WTC11 (cell line): ENCODE measurements at regions not wholly inside any gene's neighbourhood (a gene's known extent, or its start where the extent isn't known, plus 50 kb on each side); places are given as distances from the start of the nearest gene placed in this dataset.

Experiments used
- ATAC-seq: fragments of 200-7000 bp; cut with Tn5 transposase; 2 replicates; pipeline ENCODE4 v1.10.0; 2021; ENCODE audit warnings: mild to moderate bottlenecking, moderate library complexity
- CTCF ChIA-PET: fragments of 300-600 bp; sonication (Branson Sonifier 250); formaldehyde crosslinking; loops from one replicate; lab custom pipeline; 2021; ENCODE audit warnings: antibody characterized with exemption; lab: Charles Lee
- POLR2A ChIA-PET: fragments of 350-600 bp; sonication (Branson Sonifier 250); formaldehyde crosslinking; loops from one replicate; lab custom pipeline; 2021; ENCODE audit warnings: antibody characterized with exemption; lab: Charles Lee
- DNase-seq: peaks from one replicate; pipeline ENCODE4 v3.0.0; 2021; ENCODE audit warnings: low spot score
- H3K27ac Mint-ChIP-seq: 2 replicates; pipeline ENCODE4 v1.8.0; 2021; ENCODE audit warnings: mixed read lengths
- H3K27me3 Mint-ChIP-seq: 2 replicates; pipeline ENCODE4 v1.8.0; 2021; ENCODE audit warnings: low read depth, mild to moderate bottlenecking, moderate library complexity, mixed read lengths
- H3K36me3 Mint-ChIP-seq: 2 replicates; pipeline ENCODE4 v1.8.0; 2021; ENCODE audit warnings: mixed read lengths
- H3K4me1 Mint-ChIP-seq: 2 replicates; pipeline ENCODE4 v1.8.0; 2022; ENCODE audit warnings: mixed read lengths
- H3K4me3 Mint-ChIP-seq: 2 replicates; pipeline ENCODE4 v1.8.0; 2021; ENCODE audit warnings: mild to moderate bottlenecking, moderate library complexity, mixed read lengths
- H3K9me3 Mint-ChIP-seq: 2 replicates; pipeline ENCODE4 v1.8.0; 2021; ENCODE audit warnings: mixed read lengths
- ATF3 ChIP-seq: sonication (generic); formaldehyde crosslinking; conservative IDR thresholded peaks from 2 replicates; pipeline ENCODE4 v1.8.1; 2022; ENCODE audit warnings: mild to moderate bottlenecking, missing genetic modification reagents
- ATF6 ChIP-seq: sonication (generic); formaldehyde crosslinking; IDR thresholded peaks from 2 replicates; pipeline ENCODE4 v1.8.1; 2023; ENCODE audit warnings: mild to moderate bottlenecking, missing genetic modification reagents
- CBFB ChIP-seq: sonication (generic); formaldehyde crosslinking; IDR thresholded peaks from 2 replicates; pipeline ENCODE4 v1.8.1; 2022; ENCODE audit warnings: mild to moderate bottlenecking, low read depth, missing genetic modification reagents
- E2F5 ChIP-seq: sonication (generic); formaldehyde crosslinking; IDR thresholded peaks from 2 replicates; pipeline ENCODE4 v1.8.1; 2022; ENCODE audit warnings: mild to moderate bottlenecking, moderate library complexity, missing genetic modification reagents
- ELF4 ChIP-seq: sonication (generic); formaldehyde crosslinking; IDR thresholded peaks from 2 replicates; pipeline ENCODE4 v1.8.1; 2022; ENCODE audit warnings: low read depth, mild to moderate bottlenecking, moderate library complexity, missing genetic modification reagents
- ERG ChIP-seq: fragments of 250-450 bp; sonication (Bioruptor Pico); IDR thresholded peaks from 2 replicates; pipeline ENCODE4 v1.8.0; 2021; ENCODE audit warnings: mild to moderate bottlenecking
- ETV6 ChIP-seq: sonication (generic); formaldehyde crosslinking; IDR thresholded peaks from 2 replicates; pipeline ENCODE4 v1.8.1; 2022; ENCODE audit warnings: mild to moderate bottlenecking, missing genetic modification reagents
- FOXJ3 ChIP-seq: sonication (generic); formaldehyde crosslinking; IDR thresholded peaks from 2 replicates; pipeline ENCODE4 v1.9.0; 2021; ENCODE audit warnings: missing genetic modification reagents, mild to moderate bottlenecking, borderline replicate concordance
- FOXP4 ChIP-seq: sonication (generic); formaldehyde crosslinking; IDR thresholded peaks from 2 replicates; pipeline ENCODE4 v1.8.0; 2022; ENCODE audit warnings: mild to moderate bottlenecking, missing genetic modification reagents
- GABPB1 ChIP-seq: sonication (generic); formaldehyde crosslinking; IDR thresholded peaks from 2 replicates; pipeline ENCODE4 v1.8.1; 2023; ENCODE audit warnings: mild to moderate bottlenecking, missing genetic modification reagents
- IRF2 ChIP-seq: sonication (generic); formaldehyde crosslinking; IDR thresholded peaks from 2 replicates; pipeline ENCODE4 v1.8.0; 2022; ENCODE audit warnings: low read depth, missing genetic modification reagents, borderline replicate concordance
- JAZF1 ChIP-seq: fragments of 250-450 bp; sonication (Bioruptor Pico); IDR thresholded peaks from 2 replicates; pipeline ENCODE4 v1.9.0; 2021; ENCODE audit warnings: moderate library complexity, mild to moderate bottlenecking, inconsistent platforms
- MAX ChIP-seq: sonication (generic); formaldehyde crosslinking; IDR thresholded peaks from 2 replicates; pipeline ENCODE4 v1.8.0; 2022; ENCODE audit warnings: mild to moderate bottlenecking, missing genetic modification reagents
- NFYB ChIP-seq: sonication (generic); formaldehyde crosslinking; conservative IDR thresholded peaks from 2 replicates; pipeline ENCODE4 v1.8.0; 2022; ENCODE audit warnings: low read depth, missing genetic modification reagents
- PRDM15 ChIP-seq: sonication (generic); formaldehyde crosslinking; IDR thresholded peaks from 2 replicates; pipeline ENCODE4 v1.8.0; 2022; ENCODE audit warnings: missing genetic modification reagents
- PREB ChIP-seq: sonication (generic); formaldehyde crosslinking; IDR thresholded peaks from 2 replicates; pipeline ENCODE4 v1.8.1; 2022; ENCODE audit warnings: mild to moderate bottlenecking, missing genetic modification reagents, moderate library complexity, borderline replicate concordance
- PRRX2 ChIP-seq: fragments of 250-450 bp; sonication (Bioruptor Pico); IDR thresholded peaks from 2 replicates; pipeline ENCODE4 v1.8.0; 2021; ENCODE audit warnings: mild to moderate bottlenecking
- RELA ChIP-seq: sonication (generic); formaldehyde crosslinking; IDR thresholded peaks from 2 replicates; pipeline ENCODE4 v1.8.1; 2022; ENCODE audit warnings: missing genetic modification reagents, mild to moderate bottlenecking, borderline replicate concordance
- SMAD3 ChIP-seq: sonication (generic); formaldehyde crosslinking; IDR thresholded peaks from 2 replicates; pipeline ENCODE4 v1.8.0; 2022; ENCODE audit warnings: missing genetic modification reagents, mild to moderate bottlenecking, borderline replicate concordance
- ZNF138 ChIP-seq: sonication (generic); formaldehyde crosslinking; conservative IDR thresholded peaks from 2 replicates; pipeline ENCODE4 v1.8.1; 2022; ENCODE audit warnings: mild to moderate bottlenecking, moderate library complexity, missing genetic modification reagents
- ZNF219 ChIP-seq: sonication (generic); formaldehyde crosslinking; IDR thresholded peaks from 2 replicates; pipeline ENCODE4 v1.8.0; 2023; ENCODE audit warnings: missing genetic modification reagents, mild to moderate bottlenecking, borderline replicate concordance
- ZNF416 ChIP-seq: fragments of 250-450 bp; sonication (Bioruptor Pico); IDR thresholded peaks from 2 replicates; pipeline ENCODE4 v1.9.0; 2021; ENCODE audit warnings: mild to moderate bottlenecking, inconsistent platforms
- ZSCAN18 ChIP-seq: fragments of 250-450 bp; sonication (Bioruptor Pico); IDR thresholded peaks from 2 replicates; pipeline ENCODE4 v2.1.2; 2022; ENCODE audit warnings: mild to moderate bottlenecking, moderate library complexity

GRCh38 chr7:125090596-125090995 lies 161.0 kb upstream of the POT1 start (continued):
- TF ChIP-seq ERG (CRISPR knock-in tag) (no peak), ZSCAN18 (CRISPR knock-in tag) (no peak), ZNF219 (no peak), ELF4 (no peak), NFYB (CRISPR knock-in tag) (no peak), JAZF1 (no peak), IRF2 (no peak), SMAD3 (CRISPR knock-in tag) (no peak), ATF6 (CRISPR knock-in tag) (no peak), PREB (CRISPR knock-in tag) (no peak), ZNF416 (CRISPR knock-in tag) (no peak), RELA (CRISPR knock-in tag) (no peak), CBFB (CRISPR knock-in tag) (no peak), ZNF138 (CRISPR knock-in tag) (no peak)

GRCh38 chr7:125089171-125089570 lies 159.5 kb upstream of the POT1 start:
- Mint-ChIP-seq H3K4me3 (no peak overlapping the region), H3K9me3 (no peaks in the 10 kb centered on the region), H3K4me1 (peaks cover 5% of the 10 kb centered on the region), H3K27me3 (peaks cover 25% of the 10 kb centered on the region), H3K36me3 (no peaks in the 10 kb centered on the region), H3K27ac (no peak overlapping the region)
- DNase-seq (no peak), ATAC-seq (no peak)
- POLR2A ChIA-PET = no interaction called here
- CTCF ChIA-PET = no interaction called here
- TF ChIP-seq ATF6 (CRISPR knock-in tag) (no peak), FOXP4 (CRISPR knock-in tag) (no peak), FOXJ3 (CRISPR knock-in tag) (no peak), ATF3 (CRISPR knock-in tag) (no peak), E2F5 (no peak), ETV6 (CRISPR knock-in tag) (no peak), GABPB1 (no peak), PRDM15 (no peak), MAX (CRISPR knock-in tag) (no peak), PRRX2 (no peak)
